Heart left ventricle (tissue), 16 donors: ENCODE measurements at regions not wholly inside any gene's neighbourhood (a gene's known extent, or its start where the extent isn't known, plus 50 kb on each side); places are given as distances from the start of the nearest gene placed in this dataset.

Experiments used
- ATAC-seq, 4 donors: fragments of 200-7000 bp; cut with Tn5 transposase; one replicate each; pipeline ENCODE4 v1.9.1; 2020 to 2022; ENCODE audit warnings: moderate library complexity in 4 of 4, mild to moderate bottlenecking in 3 of 4, moderate number of reproducible peaks in 1 of 4
- DNase-seq, 5 donors: peaks; one replicate each; pipeline ENCODE4 v3.0.0-alpha.2; 2020
- H3K27ac ChIP-seq, 12 donors: fragments of 200-600 bp; sonication (generic) in 4 of 12; one replicate each; pipeline versions ENCODE4 v1.5.0 to v1.8.0; 2016 to 2022; ENCODE audit warnings: mild to moderate bottlenecking in 2 of 12
- H3K27me3 ChIP-seq, 9 donors: fragments of 200-600 bp; sonication (generic) in 2 of 9; one replicate each; pipeline versions ENCODE4 v1.5.1 to v1.8.0; 2016 to 2022; ENCODE audit warnings: mild to moderate bottlenecking in 3 of 9
- H3K36me3 ChIP-seq, 9 donors: fragments of 200-600 bp; sonication (generic) in 2 of 9; one replicate each; pipeline versions ENCODE4 v1.5.0 to v1.8.0; 2018 to 2022; ENCODE audit warnings: mild to moderate bottlenecking in 2 of 9
- H3K4me1 ChIP-seq, 12 donors: fragments of 200-600 bp; sonication (generic) in 4 of 12; one replicate each; pipeline versions ENCODE4 v1.5.0 to v1.8.0; 2016 to 2022; ENCODE audit warnings: mild to moderate bottlenecking in 3 of 12
- H3K4me3 ChIP-seq, 12 donors: fragments of 200-600 bp; sonication (generic) in 4 of 12; one replicate each; pipeline versions ENCODE4 v1.5.0 to v1.8.0; 2017 to 2022; ENCODE audit warnings: mild to moderate bottlenecking in 9 of 12, moderate library complexity in 4 of 12
- H3K9me3 ChIP-seq, 12 donors: fragments of 200-600 bp; sonication (generic) in 4 of 12; one replicate each; pipeline versions ENCODE4 v1.5.0 to v1.8.0; 2016 to 2022; ENCODE audit warnings: mild to moderate bottlenecking in 1 of 12
- CTCF ChIP-seq, 12 donors: fragments of 200-600 bp; sonication (generic) in 4 of 12; IDR thresholded peaks; one replicate each; pipeline versions ENCODE4 v1.5.0 to v1.8.0; 2018 to 2022; ENCODE audit warnings: antibody characterized with exemption in 12 of 12, mild to moderate bottlenecking in 5 of 12
- POLR2A ChIP-seq, 2 donors: fragments of 450-650 bp; IDR thresholded peaks; one replicate each; pipeline ENCODE4 v1.6.1; 2017; ENCODE audit warnings: antibody characterized with exemption in 2 of 2, mild to moderate bottlenecking in 2 of 2, moderate library complexity in 2 of 2
- WGBS, 4 donors: extraction: QIAGEN DNeasy Blood & Tissue Kit in 2 of 4; methylation state at CpG; one replicate each; pipeline versions ENCODE4 v1.1.5 to v1.1.7; 2013 to 2018; 5-methylcytosine and 5-hydroxymethylcytosine counted together
- intact Hi-C, 10 donors: fragments of 100-400 bp; cut with DNase I; formaldehyde crosslinking; loops; one replicate each; pipeline versions ENCODE4 v1.11.1 to v1.14.2; 2022
- donor health status: ischemic (EF 13 %, LVEDD 7.1; RV severe dilation, severe dysfunction).
- donor health status: healthy with polysubstance abuse.
- donor health status: DM: no; HTN: yes; CAD: no.
- donor health status: DM: no; HTN: no; CAD: no.
- donor health status: ischemic (EF 25% LVEDD 6.9; RV normal size, moderate dysfunction).
- donor health status: ischemic (EF 25% LVEDD 5.7; RV mildly dilated, moderate dysfunction).
- donor health status: healthy.
- donor health status: DM: yes; HTN: yes; CAD: no.
- donor health status: ischemic (EF 35%, LVEDD 5.7; RV mildly dilated, moderate dysfunction).
- donor health status: nonischemic (EF 11% LVEDD 7.7; RV severe dilation, severe dysfunction).
- donor health status: DM: yes; HTN: yes; CAD: no.
- donor health status: PGD.
- donor health status: ischemic (EF 29% LVEDD 5.4; RV normal size, mild dysfunction).
- donor health status: nonischemic (EF 23%, LVEDD 6.1; RV moderate dilation, normal function).

- Histone ChIP-seq H3K27me3 (peaks cover 0 to 10% (median 0%) of the 10 kb centered on the region in 9 donors), H3K4me3 (no peak overlapping the region), H3K4me1 (no peaks in the 10 kb centered on the region), H3K9me3 (no peaks in the 10 kb centered on the region), H3K27ac (no peak overlapping the region), H3K36me3 (no peaks in the 10 kb centered on the region)
- DNase-seq (no peak), ATAC-seq (no peak)
- intact Hi-C loops, result no loop called here
- 77 to 87% (median 80%) methylated on average over 9 of the region's 9 CpGs for WGBS, 4 donors
- TF ChIP-seq POLR2A (IDR thresholded peaks at IDR 0.05), result no peak
- no peak for TF ChIP-seq CTCF (IDR thresholded peaks at IDR 0.05)
These were observed 81.6 kb downstream of the LLPH start for GRCh38 chr12:66048835-66049537.

GRCh38 chr12:66048218-66048834 is 82.2 kb downstream of the LLPH start:
- TF ChIP-seq POLR2A (IDR thresholded peaks at IDR 0.05) (no peak), CTCF (IDR thresholded peaks at IDR 0.05) (no peak)
- no peak for DNase-seq
- ATAC-seq, result no peak
- Histone ChIP-seq H3K9me3 (no peaks in the 10 kb centered on the region), H3K36me3 (no peaks in the 10 kb centered on the region), H3K27me3 (peaks cover 0 to 10% (median 0%) of the 10 kb centered on the region in 9 donors), H3K27ac (no peak overlapping the region), H3K4me3 (no peak overlapping the region), H3K4me1 (no peaks in the 10 kb centered on the region)
- intact Hi-C loops, result no loop called here
- WGBS, 4 donors, result 57 to 79% (median 72%) methylated on average over 8 of the region's 8 CpGs

GRCh38 chr12:66047411-66048021 is 83.0 kb downstream of the LLPH start:
- ATAC-seq, result no peak
- H3K9me3 ChIP-seq, result no peaks in the 10 kb centered on the region

More at GRCh38 chr12:66047411-66048021, 83.0 kb downstream of the LLPH start:
- Histone ChIP-seq H3K27me3 (peaks cover 0 to 10% (median 0%) of the 10 kb centered on the region in 9 donors), H3K4me1 (no peaks in the 10 kb centered on the region), H3K4me3 (no peak overlapping the region), H3K27ac (no peak overlapping the region), H3K36me3 (no peaks in the 10 kb centered on the region)
- no peak for DNase-seq
- TF ChIP-seq POLR2A (IDR thresholded peaks at IDR 0.05) (no peak), CTCF (IDR thresholded peaks at IDR 0.05) (no peak)
- intact Hi-C loops, result no loop called here
- 93 to 98% (median 95%) methylated on average over 1 of the region's 1 CpG for WGBS, 4 donors
